CD4-positive, CD25-positive, alpha-beta regulatory T cell (primary cell): ENCODE measurements at regions not wholly inside any gene's neighbourhood (a gene's known extent, or its start where the extent isn't known, plus 50 kb on each side); places are given as distances from the start of the nearest gene placed in this dataset.

Source experiments
- ATAC-seq, 2 donors: fragments of 150-1000 bp; cut with Tn5 transposase; one replicate each; pipeline ENCODE4 v1.10.0; 2021; ENCODE audit warnings: low read depth in 2 of 2, moderate number of reproducible peaks in 2 of 2, moderate library complexity in 1 of 2
- DNase-seq, 3 donors: peaks; one replicate each; pipeline versions ENCODE4 v3.0.0 to v3.0.0-alpha.2; 2012 to 2022; ENCODE audit warnings: mixed read lengths in 1 of 3
- H3K27ac ChIP-seq: one replicate; pipeline ENCODE4 v1.7.0; 2013; ENCODE audit warnings: mild to moderate bottlenecking, low read length; ENCODE audit not compliant: insufficient read depth, poor library complexity, severe bottlenecking
- H3K27me3 ChIP-seq: one replicate; pipeline ENCODE4 v1.7.0; 2013; ENCODE audit warnings: low read length; ENCODE audit not compliant: control insufficient read depth, insufficient read depth
- H3K36me3 ChIP-seq: one replicate; pipeline ENCODE4 v1.7.0; 2013; ENCODE audit warnings: mild to moderate bottlenecking, low read length, moderate library complexity; ENCODE audit not compliant: control insufficient read depth, insufficient read depth
- H3K4me1 ChIP-seq: 2 replicates; pipeline ENCODE4 v1.7.0; 2013; ENCODE audit warnings: mild to moderate bottlenecking, low read length; ENCODE audit not compliant: insufficient read depth, control insufficient read depth, poor library complexity, severe bottlenecking
- H3K4me3 ChIP-seq: one replicate; pipeline ENCODE4 v1.7.0; 2013; ENCODE audit warnings: low read depth, mild to moderate bottlenecking, low read length, moderate library complexity
- H3K9me3 ChIP-seq, 2 experiments: 1 replicate in 1 of 2; 2 replicates in 1 of 2; pipeline ENCODE4 v1.7.0; 2013; ENCODE audit warnings: low read length in 2 of 2, mild to moderate bottlenecking in 1 of 2, moderate library complexity in 1 of 2; ENCODE audit not compliant: control insufficient read depth in 2 of 2
- H3K27ac Mint-ChIP-seq, 3 donors: one replicate each; pipeline ENCODE4 v1.8.0; 2020 to 2022; ENCODE audit warnings: mild to moderate bottlenecking in 3 of 3, mixed read lengths in 3 of 3, moderate library complexity in 2 of 3
- H3K27me3 Mint-ChIP-seq: one replicate; pipeline ENCODE4 v1.8.0; 2022; ENCODE audit warnings: mild to moderate bottlenecking, mixed read lengths
- H3K36me3 Mint-ChIP-seq: one replicate; pipeline ENCODE4 v1.8.0; 2020; ENCODE audit warnings: mixed read lengths
- H3K4me1 Mint-ChIP-seq, 4 donors: one replicate each; pipeline ENCODE4 v1.8.0; 2020 to 2022; ENCODE audit warnings: mixed read lengths in 4 of 4, mild to moderate bottlenecking in 1 of 4
- H3K4me3 Mint-ChIP-seq, 4 donors: one replicate each; pipeline ENCODE4 v1.8.0; 2020 to 2022; ENCODE audit warnings: mild to moderate bottlenecking in 4 of 4, mixed read lengths in 4 of 4, moderate library complexity in 3 of 4
- H3K9me3 Mint-ChIP-seq, 7 donors: one replicate each; pipeline ENCODE4 v1.8.0; 2020 to 2022; ENCODE audit warnings: mixed read lengths in 7 of 7, mild to moderate bottlenecking in 3 of 7, moderate library complexity in 2 of 7

DNA sequence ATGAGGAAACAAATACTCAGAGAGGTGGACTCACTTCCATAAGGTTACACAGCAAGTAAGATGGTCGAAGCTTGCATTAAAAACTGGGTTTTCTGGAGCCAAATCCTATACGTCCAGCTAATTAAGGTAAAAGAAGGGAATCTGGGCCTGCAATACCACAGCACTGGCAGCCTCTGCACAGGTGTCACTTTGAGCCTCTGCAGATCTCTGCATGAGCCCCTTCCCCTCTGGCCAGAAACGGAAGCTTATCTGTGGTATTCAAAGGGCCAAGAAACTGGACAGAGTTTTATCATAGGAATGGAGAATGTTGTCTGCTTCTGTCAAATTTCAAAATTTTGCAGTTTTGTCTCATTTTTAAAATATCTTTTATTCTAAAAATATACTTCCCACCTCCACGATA lies 76.1 kb downstream of the OSR1 start:
- no peaks in the 10 kb centered on the region for H3K36me3 ChIP-seq
- no peaks in the 10 kb centered on the region for H3K27me3 ChIP-seq
- no peak for ATAC-seq
- no peaks in the 10 kb centered on the region for H3K4me1 ChIP-seq
- H3K27ac ChIP-seq, result no peak overlapping the region
- Mint-ChIP-seq H3K4me1 (no peaks in the 10 kb centered on the region), H3K4me3 (no peak overlapping the region), H3K36me3 (no peaks in the 10 kb centered on the region), H3K27ac (no peak overlapping the region), H3K27me3 (no peaks in the 10 kb centered on the region), H3K9me3 (peaks cover 0 to 33% (median 5%) of the 10 kb centered on the region in 7 donors)
- H3K9me3 ChIP-seq, result no peaks in the 10 kb centered on the region
- DNase-seq, result no peak
- H3K4me3 ChIP-seq, result no peak overlapping the region

- no peak overlapping the region for H3K4me3 ChIP-seq
- peaks cover 0 to 10% (median 2%) of the 10 kb centered on the region in 7 donors for H3K9me3 Mint-ChIP-seq
- H3K9me3 ChIP-seq, result no peaks in the 10 kb centered on the region
- DNase-seq (no peak), ATAC-seq (no peak)
- H3K4me3 Mint-ChIP-seq, result no peak overlapping the region
- H3K27ac ChIP-seq, result no peak overlapping the region
- no peaks in the 10 kb centered on the region for H3K4me1 Mint-ChIP-seq
- H3K27me3 Mint-ChIP-seq, result no peaks in the 10 kb centered on the region
- no peaks in the 10 kb centered on the region for H3K36me3 Mint-ChIP-seq
- H3K27ac Mint-ChIP-seq, result no peak overlapping the region
- no peaks in the 10 kb centered on the region for H3K27me3 ChIP-seq
- H3K4me1 ChIP-seq, result no peaks in the 10 kb centered on the region
- H3K36me3 ChIP-seq, result no peaks in the 10 kb centered on the region
Measured at GRCh38 chr2:19274439-19274838, 84.0 kb downstream of the OSR1 start.

DNA sequence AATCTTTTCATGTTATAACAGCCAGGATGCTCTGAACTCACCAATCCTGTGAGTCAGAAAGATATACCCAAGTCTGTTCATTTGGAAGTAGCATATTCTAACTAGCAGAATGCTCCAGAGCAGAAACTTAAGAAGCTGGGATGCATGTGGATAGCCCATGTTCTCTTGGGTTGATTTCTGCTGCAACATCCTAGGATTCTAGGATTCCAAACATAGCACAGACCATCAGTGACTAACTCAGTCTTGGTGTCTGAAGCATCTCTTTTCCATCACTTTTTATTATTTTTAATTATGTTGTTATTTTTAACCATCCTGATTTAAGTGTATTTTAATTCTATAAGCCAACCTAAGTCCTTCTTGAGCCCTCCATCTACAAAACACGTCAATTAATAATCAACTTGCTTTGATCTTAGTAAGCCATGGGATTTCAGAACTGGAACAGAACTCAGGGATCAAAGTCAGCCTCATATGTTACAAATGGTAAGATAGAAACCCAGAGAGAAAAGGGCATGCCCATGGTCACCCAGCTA lies 85.4 kb downstream of the OSR1 start:
- DNase-seq (no peak), ATAC-seq (no peak)
- Mint-ChIP-seq H3K4me1 (no peaks in the 10 kb centered on the region), H3K27me3 (no peaks in the 10 kb centered on the region), H3K4me3 (no peak overlapping the region), H3K36me3 (no peaks in the 10 kb centered on the region), H3K9me3 (peaks cover 0 to 5% (median 0%) of the 10 kb centered on the region in 7 donors), H3K27ac (no peak overlapping the region)
- Histone ChIP-seq H3K9me3 (no peaks in the 10 kb centered on the region), H3K4me3 (no peak overlapping the region), H3K4me1 (no peaks in the 10 kb centered on the region), H3K27ac (no peak overlapping the region), H3K36me3 (no peaks in the 10 kb centered on the region), H3K27me3 (no peaks in the 10 kb centered on the region)

DNA sequence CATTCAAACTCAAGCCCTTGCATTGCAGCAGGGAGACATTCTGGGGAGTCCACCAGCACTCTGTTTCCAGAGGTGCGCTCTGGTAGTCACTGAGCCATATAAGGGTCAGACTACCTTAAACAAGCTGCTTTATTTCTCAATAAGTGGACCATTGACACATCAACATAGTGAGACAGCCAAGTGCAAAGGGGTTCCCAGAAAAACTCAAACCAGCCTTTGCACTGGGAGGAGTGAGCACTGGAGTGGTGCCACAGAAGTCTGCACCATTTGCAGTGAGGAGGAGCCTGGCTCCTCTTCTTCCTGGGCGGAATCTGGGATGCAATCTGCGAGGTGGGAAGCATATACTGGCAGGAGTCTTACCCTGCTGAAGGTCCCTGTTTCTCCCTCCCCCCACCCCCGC lies 86.4 kb downstream of the OSR1 start:
- Mint-ChIP-seq H3K27ac (no peak overlapping the region), H3K36me3 (no peaks in the 10 kb centered on the region), H3K9me3 (peaks cover 0 to 6% (median 0%) of the 10 kb centered on the region in 7 donors), H3K4me3 (no peak overlapping the region), H3K27me3 (no peaks in the 10 kb centered on the region), H3K4me1 (no peaks in the 10 kb centered on the region)
- ATAC-seq (no peak), DNase-seq (no peak)
- H3K4me3 ChIP-seq, result no peak overlapping the region
- no peaks in the 10 kb centered on the region for H3K9me3 ChIP-seq
- H3K27ac ChIP-seq, result no peak overlapping the region
- no peaks in the 10 kb centered on the region for H3K27me3 ChIP-seq
- H3K36me3 ChIP-seq, result no peaks in the 10 kb centered on the region
- no peaks in the 10 kb centered on the region for H3K4me1 ChIP-seq

DNA sequence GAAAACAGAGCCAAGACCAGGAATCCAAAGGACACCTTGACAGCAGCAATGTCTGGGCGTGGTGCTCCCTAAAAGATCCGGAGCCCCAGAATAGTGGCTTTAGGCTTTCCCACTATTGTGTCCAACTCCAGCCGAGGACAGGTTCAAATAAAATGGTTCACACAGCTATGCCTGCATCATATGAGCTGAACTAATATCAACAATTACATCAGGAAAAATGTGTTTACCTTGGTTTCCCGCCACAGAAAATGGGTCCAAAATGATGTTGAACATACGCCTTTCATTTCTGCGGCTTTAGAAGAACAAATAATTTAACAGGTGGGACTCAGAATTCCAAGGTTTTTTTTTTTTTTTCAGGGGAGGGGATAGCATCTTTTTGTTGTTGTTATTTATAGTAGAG lies 93.6 kb downstream of the OSR1 start:
- Histone ChIP-seq H3K4me3 (no peak overlapping the region), H3K9me3 (no peaks in the 10 kb centered on the region), H3K36me3 (no peaks in the 10 kb centered on the region), H3K27ac (no peak overlapping the region), H3K4me1 (no peaks in the 10 kb centered on the region), H3K27me3 (no peaks in the 10 kb centered on the region)
- Mint-ChIP-seq H3K9me3 (peaks cover 0 to 4% (median 0%) of the 10 kb centered on the region in 7 donors), H3K27ac (no peak overlapping the region), H3K4me3 (no peak overlapping the region), H3K27me3 (no peaks in the 10 kb centered on the region), H3K4me1 (no peaks in the 10 kb centered on the region), H3K36me3 (no peaks in the 10 kb centered on the region)
- no peak for ATAC-seq
- no peak for DNase-seq

GRCh38 chr2:19262150-19262549 lies 96.3 kb downstream of the OSR1 start:
- no peak overlapping the region for H3K4me3 Mint-ChIP-seq
- no peak overlapping the region for H3K4me3 ChIP-seq
- H3K9me3 ChIP-seq, result no peaks in the 10 kb centered on the region
- H3K36me3 ChIP-seq, result no peaks in the 10 kb centered on the region
- no peak overlapping the region for H3K27ac Mint-ChIP-seq
- no peaks in the 10 kb centered on the region for H3K4me1 ChIP-seq
- DNase-seq, result no peak
- H3K27me3 Mint-ChIP-seq, result no peaks in the 10 kb centered on the region
- ATAC-seq, result no peak
- H3K4me1 Mint-ChIP-seq, result no peaks in the 10 kb centered on the region
- peaks cover 0 to 4% (median 0%) of the 10 kb centered on the region in 7 donors for H3K9me3 Mint-ChIP-seq
- H3K27me3 ChIP-seq, result no peaks in the 10 kb centered on the region
- no peak overlapping the region for H3K27ac ChIP-seq
- H3K36me3 Mint-ChIP-seq, result no peaks in the 10 kb centered on the region

DNA sequence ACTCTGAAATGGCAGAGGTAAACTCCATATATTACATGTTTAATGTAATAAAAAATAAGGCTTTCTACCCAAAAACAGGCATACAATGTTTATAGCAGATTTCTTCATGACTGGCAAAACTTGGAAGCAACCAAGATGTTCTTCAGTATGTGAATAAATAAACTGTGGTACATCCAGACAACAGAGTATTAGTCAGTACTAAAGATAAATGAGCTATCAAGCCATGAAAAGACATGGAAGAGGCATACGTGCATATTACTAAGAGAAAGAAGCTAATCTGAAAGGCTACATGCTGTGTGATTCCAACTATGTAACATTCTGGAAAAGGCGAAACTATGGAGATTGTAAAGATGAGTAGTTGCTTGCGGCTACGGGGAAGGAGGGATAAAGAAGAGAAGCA lies 97.4 kb downstream of the OSR1 start:
- H3K4me3 ChIP-seq, result no peak overlapping the region
- no peaks in the 10 kb centered on the region for H3K9me3 ChIP-seq
- no peaks in the 10 kb centered on the region for H3K36me3 Mint-ChIP-seq

GRCh38 chr2:19256121-19256601 lies 102.3 kb downstream of the OSR1 start:
- no peaks in the 10 kb centered on the region for H3K4me1 ChIP-seq
- Mint-ChIP-seq H3K4me3 (no peak overlapping the region), H3K9me3 (peaks cover 0 to 4% (median 2%) of the 10 kb centered on the region in 7 donors), H3K27ac (no peak overlapping the region), H3K4me1 (no peaks in the 10 kb centered on the region), H3K27me3 (no peaks in the 10 kb centered on the region), H3K36me3 (no peaks in the 10 kb centered on the region)
- no peaks in the 10 kb centered on the region for H3K27me3 ChIP-seq
- H3K4me3 ChIP-seq, result no peak overlapping the region
- no peak overlapping the region for H3K27ac ChIP-seq
- H3K36me3 ChIP-seq, result no peaks in the 10 kb centered on the region
- ATAC-seq (no peak), DNase-seq (no peak)
- H3K9me3 ChIP-seq, result no peaks in the 10 kb centered on the region

More for the DNA sequence above, 97.4 kb downstream of the OSR1 start:
- Mint-ChIP-seq H3K9me3 (peaks cover 0 to 4% (median 0%) of the 10 kb centered on the region in 7 donors), H3K27me3 (no peaks in the 10 kb centered on the region), H3K27ac (no peak overlapping the region), H3K4me3 (no peak overlapping the region), H3K4me1 (no peaks in the 10 kb centered on the region)
- no peaks in the 10 kb centered on the region for H3K36me3 ChIP-seq
- no peaks in the 10 kb centered on the region for H3K4me1 ChIP-seq
- H3K27me3 ChIP-seq, result no peaks in the 10 kb centered on the region
- DNase-seq (no peak), ATAC-seq (no peak)
- H3K27ac ChIP-seq, result no peak overlapping the region
